Neural cell (in vitro differentiated cells): ENCODE measurements at regions not wholly inside any gene's neighbourhood (a gene's known extent, or its start where the extent isn't known, plus 50 kb on each side); places are given as distances from the start of the nearest gene placed in this dataset.

Source experiments
- CTCF ChIP-seq: fragments of 450-650 bp; IDR thresholded peaks from 2 replicates; pipeline ENCODE4 v1.5.1; 2014; ENCODE audit warnings: antibody characterized with exemption, mild to moderate bottlenecking, moderate library complexity; ENCODE audit not compliant: poor library complexity, severe bottlenecking
- EP300 ChIP-seq: fragments of 450-650 bp; conservative IDR thresholded peaks from 2 replicates; pipeline ENCODE4 v1.6.1; 2014; ENCODE audit warnings: antibody characterized with exemption, mild to moderate bottlenecking, moderate library complexity; ENCODE audit not compliant: poor library complexity, severe bottlenecking
- EZH2 ChIP-seq: fragments of 200-600, 300-800 bp; shearing (Covaris generic), sonication (generic); IDR thresholded peaks from 2 replicates; pipeline ENCODE4 v1.6.1; 2014; ENCODE audit warnings: antibody characterized with exemption, low read length, borderline replicate concordance, mild to moderate bottlenecking; ENCODE audit not compliant: insufficient read depth, poor library complexity, severe bottlenecking
- RAD21 ChIP-seq: fragments of 450-650 bp; conservative IDR thresholded peaks from 2 replicates; pipeline ENCODE4 v1.6.1; 2014; ENCODE audit warnings: antibody characterized with exemption, mild to moderate bottlenecking, moderate library complexity
- TAF1 ChIP-seq: IDR thresholded peaks from 2 replicates; pipeline ENCODE4 v1.6.1; 2012; ENCODE audit warnings: low read depth

- no peak for TF ChIP-seq EP300
- TF ChIP-seq CTCF, result no peak
- TF ChIP-seq EZH2, result no peak
- TF ChIP-seq RAD21, result no peak
- no peak for TF ChIP-seq TAF1
These were observed 114.0 kb downstream of the TRMT11 start for GRCh38 chr6:126100386-126100785.
